HG03060 (cell line): ENCODE measurements at regions not wholly inside any gene's neighbourhood (a gene's known extent, or its start where the extent isn't known, plus 50 kb on each side); places are given as distances from the start of the nearest gene placed in this dataset.

ENCODE experiments used
- ATAC-seq: cut with Tn5 transposase; IDR thresholded peaks from one replicate; pipeline ENCODE4 v1.9.1; 2021; ENCODE audit warnings: low read depth, moderate number of reproducible peaks; ENCODE audit not compliant: unreplicated experiment

GRCh38 chr6:4565301-4566250 is 210.6 kb upstream of the CDYL start:
- ATAC-seq: no peak

- no peak for ATAC-seq
Observed at GRCh38 chr6:4564801-4565271, 211.4 kb upstream of the CDYL start.

- no peak for ATAC-seq
Observed at GRCh38 chr6:4563877-4564276, 212.3 kb upstream of the CDYL start.

- no peak for ATAC-seq
Observed at GRCh38 chr6:4563156-4563555, 213.0 kb upstream of the CDYL start.

GRCh38 chr6:4561773-4562400 is 214.3 kb upstream of the CDYL start:
- no peak for ATAC-seq

- ATAC-seq: no peak
Observed at GRCh38 chr6:4561078-4561435, 215.1 kb upstream of the CDYL start.

- no peak for ATAC-seq
Observed at GRCh38 chr6:4560221-4561077, 215.8 kb upstream of the CDYL start.

GRCh38 chr6:4559281-4559875 is 216.8 kb upstream of the CDYL start:
- no peak for ATAC-seq

GRCh38 chr6:4554645-4555044 is 221.6 kb upstream of the CDYL start:
- no peak for ATAC-seq

- ATAC-seq: no peak
Observed at GRCh38 chr6:4553387-4553786, 222.8 kb upstream of the CDYL start.

- no peak for ATAC-seq
Observed at GRCh38 chr6:4550227-4550597, 226.0 kb upstream of the CDYL start.

GRCh38 chr6:4549556-4550226 is 226.5 kb upstream of the CDYL start:
- no peak for ATAC-seq

- no peak for ATAC-seq
Observed at GRCh38 chr6:4545893-4546292, 230.3 kb upstream of the CDYL start.

- no peak for ATAC-seq
Observed at GRCh38 chr6:4543596-4543995, 232.6 kb upstream of the CDYL start.

- ATAC-seq: no peak
Observed at GRCh38 chr6:4533576-4533975, 242.6 kb upstream of the CDYL start.

- no peak for ATAC-seq
Observed at GRCh38 chr6:4531406-4531805, 244.8 kb upstream of the CDYL start.

- no peak for ATAC-seq
Observed at GRCh38 chr6:4522453-4522852, 253.8 kb upstream of the CDYL start.

GRCh38 chr6:4521070-4521469 is 255.1 kb upstream of the CDYL start:
- no peak for ATAC-seq

- ATAC-seq: no peak
Observed at GRCh38 chr6:4518506-4518905, 257.7 kb upstream of the CDYL start.

- ATAC-seq: no peak
Observed at GRCh38 chr6:4516206-4516605, 260.0 kb upstream of the CDYL start.
